ENCODE measurements at regions not wholly inside any gene's neighbourhood (a gene's known extent, or its start where the extent isn't known, plus 50 kb on each side); places are given as distances from the start of the nearest gene placed in this dataset.

DNA sequence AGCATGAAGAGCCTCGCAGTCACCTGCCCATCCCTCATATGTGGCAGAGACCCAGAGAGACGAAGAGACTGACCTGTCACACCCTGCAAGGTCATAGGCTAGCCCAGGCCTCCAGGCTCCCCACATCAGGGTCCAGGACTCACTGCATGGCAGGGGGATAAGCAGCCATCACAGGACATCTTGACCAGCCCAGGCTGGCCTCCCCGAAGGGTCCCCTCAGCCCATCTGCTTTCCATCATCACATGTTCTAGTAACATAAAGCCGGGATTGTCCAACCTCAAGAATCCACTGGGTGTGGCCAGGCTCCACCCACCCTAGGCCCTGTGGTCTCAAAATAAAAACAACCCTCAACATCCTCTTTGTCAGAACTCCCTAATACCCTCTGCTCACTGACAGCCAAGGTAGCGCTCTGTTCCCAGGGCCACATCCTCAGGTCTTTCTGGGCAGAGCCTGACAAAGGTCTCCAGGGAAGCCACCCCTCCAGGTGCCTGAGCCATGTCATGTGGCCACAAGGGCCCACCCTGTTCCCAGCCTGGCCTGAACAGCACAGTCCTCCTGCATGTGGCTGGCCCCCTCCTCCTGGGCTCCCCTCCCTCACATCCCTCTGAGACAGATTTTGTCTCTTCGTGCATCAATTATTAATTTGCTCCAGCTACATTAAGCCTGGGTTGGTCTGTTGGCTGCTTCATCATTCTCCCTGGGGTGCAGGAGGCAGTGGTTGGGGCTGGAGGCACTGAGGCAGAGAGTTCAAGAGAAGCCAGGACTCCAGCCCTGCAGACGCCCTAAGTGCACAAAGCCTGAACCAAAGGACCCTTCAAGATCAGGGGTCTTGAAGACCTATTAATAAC, 131.8 kb upstream of the UNC5B start:
- DNase-seq (no peak), ATAC-seq (no peak)
- Histone ChIP-seq H3K4me3 (no peak overlapping the region), H3K9me3 (no peaks in the 10 kb centered on the region), H3K4me1 (ENCODE audit: low read depth) (no peaks in the 10 kb centered on the region), H3K36me3 (ENCODE audit: low read depth) (no peaks in the 10 kb centered on the region)
- TF ChIP-seq, protein P1, sequence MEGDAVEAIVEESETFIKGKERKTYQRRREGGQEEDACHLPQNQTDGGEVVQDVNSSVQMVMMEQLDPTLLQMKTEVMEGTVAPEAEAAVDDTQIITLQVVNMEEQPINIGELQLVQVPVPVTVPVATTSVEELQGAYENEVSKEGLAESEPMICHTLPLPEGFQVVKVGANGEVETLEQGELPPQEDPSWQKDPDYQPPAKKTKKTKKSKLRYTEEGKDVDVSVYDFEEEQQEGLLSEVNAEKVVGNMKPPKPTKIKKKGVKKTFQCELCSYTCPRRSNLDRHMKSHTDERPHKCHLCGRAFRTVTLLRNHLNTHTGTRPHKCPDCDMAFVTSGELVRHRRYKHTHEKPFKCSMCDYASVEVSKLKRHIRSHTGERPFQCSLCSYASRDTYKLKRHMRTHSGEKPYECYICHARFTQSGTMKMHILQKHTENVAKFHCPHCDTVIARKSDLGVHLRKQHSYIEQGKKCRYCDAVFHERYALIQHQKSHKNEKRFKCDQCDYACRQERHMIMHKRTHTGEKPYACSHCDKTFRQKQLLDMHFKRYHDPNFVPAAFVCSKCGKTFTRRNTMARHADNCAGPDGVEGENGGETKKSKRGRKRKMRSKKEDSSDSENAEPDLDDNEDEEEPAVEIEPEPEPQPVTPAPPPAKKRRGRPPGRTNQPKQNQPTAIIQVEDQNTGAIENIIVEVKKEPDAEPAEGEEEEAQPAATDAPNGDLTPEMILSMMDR (IDR thresholded peaks at IDR 0.05) = no peak
- intact Hi-C loops (cut with DNase I, micrococcal nuclease) = no loop called here

DNA sequence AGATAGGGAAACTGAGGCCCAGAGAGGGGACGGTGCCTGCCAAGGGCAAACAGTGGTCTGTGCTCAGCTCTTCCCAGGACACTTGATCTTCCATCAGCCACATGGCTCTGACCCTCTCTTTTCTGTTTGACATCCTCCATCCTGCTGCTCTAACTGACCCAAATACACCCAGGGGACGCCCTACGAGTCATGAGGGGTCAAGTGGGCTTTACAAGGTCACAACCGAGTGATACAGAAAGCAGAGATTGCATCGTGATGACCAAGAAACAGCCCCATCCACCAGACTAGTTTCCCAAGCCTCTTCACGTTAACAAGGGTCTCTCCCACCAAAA, 131.2 kb upstream of the UNC5B start:
- Histone ChIP-seq H3K4me1 (ENCODE audit: low read depth) (no peaks in the 10 kb centered on the region), H3K4me3 (no peak overlapping the region), H3K9me3 (no peaks in the 10 kb centered on the region), H3K36me3 (ENCODE audit: low read depth) (no peaks in the 10 kb centered on the region)
- DNase-seq (no peak), ATAC-seq (no peak)
- intact Hi-C loops (cut with DNase I, micrococcal nuclease) = no loop called here
- TF ChIP-seq, protein P1 (IDR thresholded peaks at IDR 0.05) = no peak

DNA sequence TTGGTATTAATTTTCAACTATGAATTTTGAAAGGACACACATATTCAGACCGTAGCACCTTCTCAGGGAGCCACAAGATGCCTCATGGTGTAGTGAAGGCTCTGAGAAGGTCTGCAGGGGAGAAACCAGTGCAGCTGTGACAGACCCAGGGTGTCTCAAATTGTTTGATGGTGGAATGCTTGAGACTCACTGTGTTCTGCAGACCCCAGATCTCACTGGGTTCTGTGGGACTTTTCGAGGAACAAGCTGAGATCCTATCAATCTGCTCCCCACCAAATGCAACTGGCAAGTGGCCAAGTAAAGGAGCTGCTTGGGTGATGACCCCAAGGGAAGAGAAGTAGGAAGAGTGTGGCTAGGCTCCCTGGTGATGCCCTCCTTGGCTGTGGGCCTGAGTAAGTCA, 130.5 kb upstream of the UNC5B start:
- ATAC-seq (no peak), DNase-seq (no peak)
- intact Hi-C loops (cut with DNase I, micrococcal nuclease) = no loop called here
- TF ChIP-seq, protein P1 (IDR thresholded peaks at IDR 0.05) = no peak
- Histone ChIP-seq H3K4me3 (no peak overlapping the region), H3K4me1 (ENCODE audit: low read depth) (no peaks in the 10 kb centered on the region), H3K36me3 (ENCODE audit: low read depth) (no peaks in the 10 kb centered on the region), H3K9me3 (no peaks in the 10 kb centered on the region)

DNA sequence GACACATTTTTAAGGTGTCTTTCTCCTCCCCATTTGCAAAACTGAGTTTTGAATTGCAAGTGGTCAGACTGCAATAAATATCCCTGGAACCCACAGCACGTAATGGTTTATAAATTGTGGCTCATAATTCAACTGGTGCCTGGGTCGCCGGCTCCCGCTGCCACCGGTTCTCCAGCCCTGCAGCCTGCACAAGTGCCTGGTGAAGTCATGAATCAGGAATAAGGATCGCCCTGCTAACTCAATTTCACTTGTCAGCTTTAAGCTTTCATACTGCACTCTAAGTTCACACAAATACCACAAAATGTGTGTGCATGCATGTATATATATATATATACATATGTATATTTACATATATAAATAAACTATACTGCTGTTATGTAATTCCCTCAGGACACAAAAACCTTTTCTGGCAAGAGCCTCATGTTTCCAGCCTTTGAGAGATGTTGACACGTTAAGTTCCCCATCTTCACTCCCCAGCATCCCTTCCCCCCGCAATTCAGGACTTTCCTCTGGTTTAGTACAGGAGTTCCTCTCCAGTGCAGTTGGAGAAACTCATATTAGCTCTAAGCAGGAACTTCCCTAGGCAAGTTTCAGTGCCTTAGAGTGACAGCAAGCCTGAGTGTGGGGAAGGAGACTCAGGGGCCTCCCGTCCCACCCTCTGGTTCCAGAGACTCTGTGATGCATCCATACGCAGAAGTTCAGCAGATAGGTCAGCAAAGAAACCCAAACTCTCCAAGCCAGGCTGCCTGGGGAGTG, 129.2 kb upstream of the UNC5B start:
- intact Hi-C loops (cut with DNase I, micrococcal nuclease) = no loop called here
- TF ChIP-seq, protein P1 (IDR thresholded peaks at IDR 0.05) = no peak
- Histone ChIP-seq H3K4me3 (no peak overlapping the region), H3K4me1 (ENCODE audit: low read depth) (no peaks in the 10 kb centered on the region), H3K9me3 (no peaks in the 10 kb centered on the region), H3K36me3 (ENCODE audit: low read depth) (no peaks in the 10 kb centered on the region)
- DNase-seq (no peak), ATAC-seq (no peak)

- Histone ChIP-seq H3K4me3 (no peak overlapping the region), H3K9me3 (no peaks in the 10 kb centered on the region), H3K36me3 (ENCODE audit: low read depth) (no peaks in the 10 kb centered on the region), H3K4me1 (ENCODE audit: low read depth) (no peaks in the 10 kb centered on the region)
- no peak for ATAC-seq
- DNase-seq = no peak
- TF ChIP-seq, protein P1 (IDR thresholded peaks at IDR 0.05) = no peak
- intact Hi-C loops (cut with DNase I, micrococcal nuclease) = no loop called here
Observed at GRCh38 chr10:71083716-71083975, 128.7 kb upstream of the UNC5B start.
